ENCODE measurements at regions not wholly inside any gene's neighbourhood (a gene's known extent, or its start where the extent isn't known, plus 50 kb on each side); places are given as distances from the start of the nearest gene placed in this dataset.
"Not testable (repeated sequence)": the region's sequence is repeated elsewhere in the genome, so short reads cannot be mapped to it uniquely, and the experiment has no call there.

- no peak for DNase-seq
Observed at GRCh38 chr4:173753408-173753807, 223.4 kb upstream of the HAND2 start.

GRCh38 chr4:173752610-173753230 lies 222.7 kb upstream of the HAND2 start:
- DNase-seq, result peak; percentile 24

- no peak for DNase-seq
Observed at GRCh38 chr4:173748353-173748752, 218.3 kb upstream of the HAND2 start.

- no peak for DNase-seq
Observed at GRCh38 chr4:173747537-173748257, 217.7 kb upstream of the HAND2 start.

- DNase-seq, result no peak
Observed at GRCh38 chr4:173746424-173746823, 216.4 kb upstream of the HAND2 start.

DNA sequence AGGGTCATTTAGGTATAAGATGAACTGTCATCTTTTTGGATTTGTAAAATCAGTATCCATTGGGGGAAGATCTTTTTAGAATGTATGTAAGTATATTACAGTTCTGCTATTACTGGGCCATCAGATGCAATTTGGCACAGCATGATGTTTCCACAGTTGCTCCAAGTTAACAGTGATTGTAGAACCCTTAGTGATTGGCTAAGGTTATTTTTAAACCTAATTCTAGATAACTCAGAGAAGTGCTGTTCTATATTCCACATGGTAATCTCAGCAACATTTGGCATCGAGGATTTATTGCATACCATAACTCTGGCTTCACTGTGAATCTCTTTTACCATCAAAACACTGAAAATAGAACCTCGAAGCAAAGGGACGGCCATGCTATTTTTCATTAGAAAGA lies 215.7 kb upstream of the HAND2 start:
- DNase-seq, result no peak

DNA sequence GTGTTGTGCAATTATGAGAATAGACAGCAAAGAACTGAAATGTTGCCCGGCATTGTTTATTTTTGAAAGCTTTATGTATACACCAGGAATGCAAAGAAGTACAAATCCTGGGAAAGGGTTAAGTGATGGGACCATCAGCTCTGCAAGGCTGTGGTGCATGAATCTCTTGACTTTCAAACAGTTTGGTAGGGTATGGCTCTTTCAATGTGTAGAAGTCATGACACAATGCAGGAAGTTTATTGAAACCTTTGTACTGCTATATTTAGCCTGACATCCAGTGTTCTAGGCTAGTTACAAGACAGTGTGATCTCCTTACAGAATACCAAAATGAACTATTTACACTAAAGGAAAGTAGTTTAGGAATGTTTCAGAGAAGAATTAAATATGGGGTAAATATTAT lies 206.8 kb upstream of the HAND2 start:
- DNase-seq, result no peak

GRCh38 chr4:173735585-173735984 lies 205.6 kb upstream of the HAND2 start:
- DNase-seq, result no peak

- no peak for DNase-seq
Observed at GRCh38 chr4:173735049-173735448, 205.0 kb upstream of the HAND2 start.

- DNase-seq, result no peak
Observed at GRCh38 chr4:173731257-173731656, 201.2 kb upstream of the HAND2 start.

DNA sequence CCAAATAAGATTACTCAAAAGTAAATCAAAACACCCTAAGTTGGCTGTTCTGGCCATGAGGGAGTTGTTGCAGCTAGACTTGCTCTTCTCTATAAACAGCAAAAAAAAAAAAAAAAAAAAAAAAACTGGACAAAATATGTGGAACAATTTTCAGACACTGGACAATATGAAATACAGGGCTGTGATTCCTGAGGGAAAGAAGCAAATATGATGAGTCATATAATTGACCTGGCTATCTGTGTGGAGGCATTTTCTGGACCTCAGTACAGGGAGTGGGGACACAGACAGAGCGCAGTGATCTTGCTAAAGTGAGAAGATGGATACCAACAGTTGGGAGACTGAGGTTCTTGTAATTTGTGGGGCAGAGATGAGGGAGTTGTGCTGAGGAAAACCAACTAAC lies 192.0 kb upstream of the HAND2 start:
- DNase-seq, result no peak

- not testable (repeated sequence) for DNase-seq
Observed at GRCh38 chr4:173718504-173718903, 188.5 kb upstream of the HAND2 start.

DNA sequence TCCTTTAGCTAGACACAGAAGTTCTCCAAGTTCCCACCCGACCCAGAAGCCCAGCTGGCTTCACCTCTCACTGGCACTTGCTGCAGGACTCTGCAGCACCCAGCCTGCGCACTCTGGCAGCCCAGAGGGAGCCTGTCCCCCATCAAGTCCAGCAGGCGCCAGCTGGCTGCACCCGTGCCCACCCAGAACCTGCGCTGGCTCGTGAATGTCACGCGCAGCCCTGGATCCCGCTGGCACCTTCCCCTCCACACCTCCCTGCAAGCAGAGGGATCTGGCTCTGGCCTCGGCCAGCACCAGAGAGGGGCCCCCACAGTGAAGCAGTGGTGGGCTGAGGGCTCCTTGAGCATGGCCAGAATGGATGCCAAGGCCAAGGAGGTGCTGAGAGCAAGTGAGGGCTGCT lies 187.6 kb upstream of the HAND2 start:
- DNase-seq, result no peak

- DNase-seq, result no peak
Observed at GRCh38 chr4:173714456-173714855, 184.4 kb upstream of the HAND2 start.

GRCh38 chr4:173713026-173713425 lies 183.0 kb upstream of the HAND2 start:
- no peak for DNase-seq

- DNase-seq, result no peak
Observed at GRCh38 chr4:173707658-173708419, 177.8 kb upstream of the HAND2 start.

GRCh38 chr4:173704201-173704600 lies 174.2 kb upstream of the HAND2 start:
- DNase-seq, result no peak

DNA sequence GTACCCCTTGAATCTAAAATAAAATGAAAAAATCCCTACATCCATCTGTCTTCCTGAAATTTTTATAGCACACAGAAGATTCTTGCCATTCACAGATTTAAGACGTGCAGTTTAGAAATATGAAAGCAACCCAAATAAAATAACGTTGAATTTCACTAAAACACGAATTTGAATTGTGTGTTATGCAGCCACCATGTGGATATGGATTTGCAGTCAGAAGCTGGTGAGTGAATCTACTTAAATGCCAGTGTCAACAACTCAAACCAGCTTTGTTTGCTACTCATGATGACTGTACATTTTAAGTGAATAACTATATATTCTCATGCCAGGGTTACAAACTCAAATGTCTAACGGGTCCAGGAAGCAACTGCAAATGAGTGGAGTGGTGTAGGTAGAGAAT lies 173.0 kb upstream of the HAND2 start:
- no peak for DNase-seq

DNA sequence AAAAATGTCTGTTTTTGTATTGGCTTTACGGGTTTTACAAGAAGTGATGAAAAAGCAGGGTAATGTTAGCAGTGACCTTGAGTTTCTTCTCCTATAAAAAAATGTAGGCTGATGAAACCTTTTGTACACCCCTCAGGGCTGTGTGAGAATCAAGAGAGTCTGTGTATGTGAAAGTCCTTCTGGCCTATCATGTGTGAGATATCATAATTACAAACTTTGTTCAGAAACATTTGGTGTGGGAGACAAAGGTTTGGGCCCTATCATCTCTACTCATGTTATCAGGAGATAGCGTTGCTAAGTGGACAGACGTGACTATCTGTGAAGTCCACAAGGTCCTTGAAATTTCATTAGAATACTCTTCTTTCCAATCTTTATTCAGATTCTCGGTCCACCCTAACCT lies 170.6 kb upstream of the HAND2 start:
- no peak for DNase-seq

DNA sequence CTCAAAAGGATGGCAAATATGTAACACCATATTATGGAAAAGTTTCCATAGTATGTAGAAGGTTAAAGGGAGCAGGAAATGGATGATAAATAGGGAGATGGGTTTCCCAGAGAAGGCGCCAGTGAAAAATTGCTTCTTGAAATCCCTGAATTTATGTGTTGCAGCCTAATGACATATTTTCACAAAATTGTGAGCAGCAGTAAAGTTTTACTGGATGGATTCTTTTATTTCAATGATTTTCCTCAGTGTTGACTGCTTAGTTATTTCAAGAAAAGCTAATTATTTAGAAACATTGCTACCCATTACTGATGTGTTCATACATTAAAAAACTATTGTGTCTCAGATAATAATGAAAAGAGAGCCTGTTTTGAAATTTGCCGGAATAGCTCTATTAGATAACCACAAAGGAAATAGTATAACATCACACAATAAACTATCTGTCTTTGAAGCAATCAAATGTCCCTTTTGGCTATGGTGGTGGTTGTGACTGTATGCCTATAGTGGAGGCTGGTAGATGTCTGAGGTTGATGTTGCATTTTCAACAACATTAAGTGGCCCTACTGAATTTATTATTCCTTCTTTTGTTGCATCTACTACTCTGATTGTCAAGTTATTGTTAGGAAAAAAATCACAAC lies 169.9 kb upstream of the HAND2 start:
- no peak for DNase-seq

GRCh38 chr4:173698557-173699262 lies 168.7 kb upstream of the HAND2 start:
- no peak for DNase-seq

DNA sequence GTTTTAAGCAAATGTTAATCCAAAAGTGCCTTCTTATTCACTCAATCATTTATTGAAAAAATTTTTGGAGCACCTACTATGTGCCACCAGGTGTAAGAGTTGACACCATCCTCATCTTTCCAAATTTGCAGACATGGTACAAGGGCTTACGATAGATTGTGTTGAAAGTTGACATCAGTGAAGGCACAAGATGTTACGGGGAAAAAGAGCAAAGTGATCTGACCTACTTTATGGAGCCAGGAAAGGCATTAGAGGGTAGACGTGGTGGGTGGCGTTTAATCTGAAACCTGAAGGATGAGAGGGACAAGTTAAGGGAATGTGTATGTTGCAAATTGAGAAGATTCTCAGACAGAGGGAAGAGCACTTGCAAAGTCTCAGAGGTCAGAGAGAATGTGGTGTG lies 167.8 kb upstream of the HAND2 start:
- DNase-seq, result no peak

DNA sequence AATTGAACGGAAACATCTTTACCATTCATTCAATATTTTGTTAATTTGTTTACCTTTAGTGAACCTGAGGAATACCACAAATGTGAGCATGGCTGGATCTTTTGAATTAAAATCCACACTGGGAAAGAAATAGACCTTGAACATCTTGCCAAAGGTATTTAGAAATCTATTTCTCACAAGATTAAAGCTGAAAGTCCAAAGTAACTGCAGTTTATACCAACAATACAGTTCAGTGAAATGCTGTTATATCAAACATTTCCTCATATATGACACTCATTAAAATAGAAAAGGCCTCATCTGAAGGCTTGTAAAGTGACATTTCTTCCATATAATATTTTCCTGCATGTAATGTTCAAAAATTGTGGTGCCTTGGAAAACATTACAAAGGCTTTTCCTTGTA lies 166.5 kb upstream of the HAND2 start:
- no peak for DNase-seq
